ENCODE measurements at regions not wholly inside any gene's neighbourhood (a gene's known extent, or its start where the extent isn't known, plus 50 kb on each side); places are given as distances from the start of the nearest gene placed in this dataset.
"Not testable (repeated sequence)": the region's sequence is repeated elsewhere in the genome, so short reads cannot be mapped to it uniquely, and the experiment has no call there.

DNA sequence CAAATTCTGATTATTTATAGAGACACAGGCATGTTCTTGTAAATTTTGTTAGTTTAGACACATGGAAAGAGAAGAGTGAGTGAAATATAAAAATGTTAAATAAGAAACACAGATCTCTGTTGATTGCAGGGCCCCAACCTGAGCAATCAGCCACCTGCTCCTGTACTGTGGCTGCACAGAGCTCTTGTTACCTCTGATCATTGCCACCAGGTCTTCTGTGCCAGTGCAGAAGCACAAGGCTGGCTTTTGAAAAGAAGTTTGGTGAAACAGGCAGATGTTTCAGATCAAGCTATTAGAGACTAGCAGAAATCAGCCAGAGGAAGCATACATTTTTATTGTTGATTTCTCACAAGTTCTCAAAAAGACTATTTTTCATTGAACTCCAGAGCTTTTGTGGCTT, 434.1 kb upstream of the OR4E1 start:
- H3K27me3 ChIP-seq (ENCODE audit: low read length) = no peaks in the 10 kb centered on the region
- H2AFZ ChIP-seq (ENCODE audit: low read length) = no peak overlapping the region
- H4K20me1 ChIP-seq (ENCODE audit: insufficient read depth, low read depth, low read length) = no peaks in the 10 kb centered on the region
- H3K4me2 ChIP-seq (ENCODE audit: low read depth, low read length, poor library complexity, severe bottlenecking) = no peak overlapping the region
- H3K9me3 ChIP-seq (ENCODE audit: low read length) = no peaks in the 10 kb centered on the region
- H3K4me3 ChIP-seq (ENCODE audit: low read length) = no peak overlapping the region
- DNase-seq = no peak
- no peaks in the 10 kb centered on the region for H3K9me2 ChIP-seq (replicated peaks; ENCODE audit: insufficient read depth, low read length)
- H3K4me1 ChIP-seq (ENCODE audit: low read length) = no peaks in the 10 kb centered on the region
- H3K79me2 ChIP-seq (ENCODE audit: low read length) = no peaks in the 10 kb centered on the region
- H3K9ac ChIP-seq (ENCODE audit: low read length) = no peak overlapping the region
- H3K27ac ChIP-seq (ENCODE audit: low read length) = no peak overlapping the region
- no peaks in the 10 kb centered on the region for H3K36me3 ChIP-seq (ENCODE audit: insufficient read depth, low read length)

GRCh38 chr14:22106700-22107697, 433.4 kb upstream of the OR4E1 start:
- Histone ChIP-seq H4K20me1 (ENCODE audit: insufficient read depth, low read depth, low read length) (no peaks in the 10 kb centered on the region), H3K4me1 (ENCODE audit: low read length) (no peaks in the 10 kb centered on the region), H3K9me2 (replicated peaks; ENCODE audit: insufficient read depth, low read length) (no peaks in the 10 kb centered on the region), H3K4me3 (ENCODE audit: low read length) (no peak overlapping the region), H3K27ac (ENCODE audit: low read length) (no peak overlapping the region), H3K27me3 (ENCODE audit: low read length) (no peaks in the 10 kb centered on the region), H2AFZ (ENCODE audit: low read length) (no peak overlapping the region), H3K9ac (ENCODE audit: low read length) (no peak overlapping the region), H3K4me2 (ENCODE audit: low read depth, low read length, poor library complexity, severe bottlenecking) (no peak overlapping the region), H3K79me2 (ENCODE audit: low read length) (no peaks in the 10 kb centered on the region), H3K36me3 (ENCODE audit: insufficient read depth, low read length) (no peaks in the 10 kb centered on the region), H3K9me3 (ENCODE audit: low read length) (no peaks in the 10 kb centered on the region)
- no peak for DNase-seq

GRCh38 chr14:22105624-22106006, 432.0 kb upstream of the OR4E1 start:
- H3K27me3 ChIP-seq (ENCODE audit: low read length) = no peaks in the 10 kb centered on the region
- no peak overlapping the region for H2AFZ ChIP-seq (ENCODE audit: low read length)
- H3K4me1 ChIP-seq (ENCODE audit: low read length) = no peaks in the 10 kb centered on the region
- H4K20me1 ChIP-seq (ENCODE audit: insufficient read depth, low read depth, low read length) = no peaks in the 10 kb centered on the region
- no peak overlapping the region for H3K9ac ChIP-seq (ENCODE audit: low read length)
- no peak for DNase-seq
- no peaks in the 10 kb centered on the region for H3K9me3 ChIP-seq (ENCODE audit: low read length)
- no peaks in the 10 kb centered on the region for H3K36me3 ChIP-seq (ENCODE audit: insufficient read depth, low read length)
- H3K4me3 ChIP-seq (ENCODE audit: low read length) = no peak overlapping the region
- no peak overlapping the region for H3K27ac ChIP-seq (ENCODE audit: low read length)
- no peaks in the 10 kb centered on the region for H3K79me2 ChIP-seq (ENCODE audit: low read length)
- H3K4me2 ChIP-seq (ENCODE audit: low read depth, low read length, poor library complexity, severe bottlenecking) = no peak overlapping the region
- H3K9me2 ChIP-seq (replicated peaks; ENCODE audit: insufficient read depth, low read length) = no peaks in the 10 kb centered on the region

DNA sequence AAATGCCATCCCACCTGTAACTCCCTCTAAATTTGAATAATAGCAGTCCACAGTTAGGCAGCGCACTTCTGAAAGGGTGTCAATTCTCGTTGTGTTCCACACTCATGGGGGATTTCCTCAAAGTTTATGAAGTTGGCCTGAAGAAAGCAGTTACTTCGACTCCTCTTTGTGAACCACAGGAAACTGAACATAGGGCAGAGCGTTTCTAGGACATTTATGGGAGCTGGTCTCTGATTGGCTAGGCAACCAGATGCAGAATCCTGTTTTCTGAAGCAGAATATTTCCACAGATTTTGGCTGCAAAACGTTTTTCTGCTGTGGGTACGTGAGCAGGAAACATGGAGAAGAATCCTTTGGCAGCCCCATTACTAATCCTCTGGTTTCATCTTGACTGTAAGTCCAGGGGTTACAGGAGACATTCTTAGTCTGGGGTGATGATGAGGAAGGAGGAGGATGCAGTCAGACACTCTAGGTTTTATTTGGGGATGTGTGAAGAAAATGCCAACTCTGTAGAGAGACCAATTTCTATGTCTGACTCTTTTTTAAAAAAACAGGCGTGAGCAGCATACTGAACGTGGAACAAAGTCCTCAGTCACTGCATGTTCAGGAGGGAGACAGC, 431.5 kb upstream of the OR4E1 start:
- no peak overlapping the region for H3K27ac ChIP-seq (ENCODE audit: low read length)
- no peaks in the 10 kb centered on the region for H3K9me3 ChIP-seq (ENCODE audit: low read length)
- no peak overlapping the region for H3K4me2 ChIP-seq (ENCODE audit: low read depth, low read length, poor library complexity, severe bottlenecking)
- no peaks in the 10 kb centered on the region for H3K79me2 ChIP-seq (ENCODE audit: low read length)
- H3K36me3 ChIP-seq (ENCODE audit: insufficient read depth, low read length) = no peaks in the 10 kb centered on the region
- no peak overlapping the region for H3K4me3 ChIP-seq (ENCODE audit: low read length)
- H4K20me1 ChIP-seq (ENCODE audit: insufficient read depth, low read depth, low read length) = no peaks in the 10 kb centered on the region
- H3K27me3 ChIP-seq (ENCODE audit: low read length) = no peaks in the 10 kb centered on the region
- no peak overlapping the region for H2AFZ ChIP-seq (ENCODE audit: low read length)
- no peaks in the 10 kb centered on the region for H3K4me1 ChIP-seq (ENCODE audit: low read length)
- DNase-seq = no peak
- no peak overlapping the region for H3K9ac ChIP-seq (ENCODE audit: low read length)
- H3K9me2 ChIP-seq (replicated peaks; ENCODE audit: insufficient read depth, low read length) = no peaks in the 10 kb centered on the region

DNA sequence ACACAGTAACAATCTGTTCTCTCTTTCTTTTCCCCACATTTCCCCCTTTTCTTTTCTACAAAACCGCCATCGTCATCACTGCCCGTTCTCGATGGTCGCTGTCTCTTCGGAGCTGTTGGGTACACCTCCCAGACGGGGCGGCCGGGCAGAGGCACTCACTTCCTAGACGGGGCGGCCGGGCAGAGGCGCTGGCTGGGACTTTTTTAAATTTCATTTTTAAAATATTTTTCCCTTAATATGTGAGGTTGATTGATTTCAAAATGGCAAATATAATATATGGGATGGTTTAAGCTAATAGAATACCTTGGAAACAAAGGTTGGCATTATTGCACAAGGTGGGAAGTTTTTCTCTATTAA, 427.1 kb upstream of the OR4E1 start:
- H4K20me1 ChIP-seq (ENCODE audit: insufficient read depth, low read depth, low read length); H2AFZ ChIP-seq (ENCODE audit: low read length); H3K27ac ChIP-seq (ENCODE audit: low read length); H3K36me3 ChIP-seq (ENCODE audit: insufficient read depth, low read length); H3K9ac ChIP-seq (ENCODE audit: low read length); H3K4me3 ChIP-seq (ENCODE audit: low read length); H3K27me3 ChIP-seq (ENCODE audit: low read length); H3K9me3 ChIP-seq (ENCODE audit: low read length); H3K4me2 ChIP-seq (ENCODE audit: low read depth, low read length, poor library complexity, severe bottlenecking); H3K4me1 ChIP-seq (ENCODE audit: low read length); H3K9me2 ChIP-seq (replicated peaks; ENCODE audit: insufficient read depth, low read length); H3K79me2 ChIP-seq (ENCODE audit: low read length); DNase-seq: not testable (repeated sequence)

- no peak overlapping the region for H3K9ac ChIP-seq (ENCODE audit: low read length)
- H3K4me2 ChIP-seq (ENCODE audit: low read depth, low read length, poor library complexity, severe bottlenecking) = no peak overlapping the region
- no peaks in the 10 kb centered on the region for H3K79me2 ChIP-seq (ENCODE audit: low read length)
- no peaks in the 10 kb centered on the region for H3K4me1 ChIP-seq (ENCODE audit: low read length)
- H3K27me3 ChIP-seq (ENCODE audit: low read length) = no peaks in the 10 kb centered on the region
- H2AFZ ChIP-seq (ENCODE audit: low read length) = no peak overlapping the region
- no peaks in the 10 kb centered on the region for H4K20me1 ChIP-seq (ENCODE audit: insufficient read depth, low read depth, low read length)
- H3K36me3 ChIP-seq (ENCODE audit: insufficient read depth, low read length) = no peaks in the 10 kb centered on the region
- H3K9me2 ChIP-seq (replicated peaks; ENCODE audit: insufficient read depth, low read length) = no peaks in the 10 kb centered on the region
- no peak overlapping the region for H3K27ac ChIP-seq (ENCODE audit: low read length)
- no peaks in the 10 kb centered on the region for H3K9me3 ChIP-seq (ENCODE audit: low read length)
- no peak overlapping the region for H3K4me3 ChIP-seq (ENCODE audit: low read length)
- DNase-seq = peak; percentile 90
Measured at GRCh38 chr14:22099942-22100763, 426.5 kb upstream of the OR4E1 start.

GRCh38 chr14:22098435-22098834, 424.8 kb upstream of the OR4E1 start:
- DNase-seq = no peak
- no peaks in the 10 kb centered on the region for H3K9me2 ChIP-seq (replicated peaks; ENCODE audit: insufficient read depth, low read length)
- H3K36me3 ChIP-seq (ENCODE audit: insufficient read depth, low read length) = no peaks in the 10 kb centered on the region
- no peak overlapping the region for H3K4me3 ChIP-seq (ENCODE audit: low read length)
- H2AFZ ChIP-seq (ENCODE audit: low read length) = no peak overlapping the region
- no peak overlapping the region for H3K9ac ChIP-seq (ENCODE audit: low read length)
- no peaks in the 10 kb centered on the region for H4K20me1 ChIP-seq (ENCODE audit: insufficient read depth, low read depth, low read length)
- no peak overlapping the region for H3K4me2 ChIP-seq (ENCODE audit: low read depth, low read length, poor library complexity, severe bottlenecking)
- no peaks in the 10 kb centered on the region for H3K79me2 ChIP-seq (ENCODE audit: low read length)
- H3K27ac ChIP-seq (ENCODE audit: low read length) = no peak overlapping the region
- H3K4me1 ChIP-seq (ENCODE audit: low read length) = no peaks in the 10 kb centered on the region
- H3K9me3 ChIP-seq (ENCODE audit: low read length) = no peaks in the 10 kb centered on the region
- no peaks in the 10 kb centered on the region for H3K27me3 ChIP-seq (ENCODE audit: low read length)

All from Karpas-422 (cell line).